ENCODE measurements at regions not wholly inside any gene's neighbourhood (a gene's known extent, or its start where the extent isn't known, plus 50 kb on each side); places are given as distances from the start of the nearest gene placed in this dataset.

- no peak overlapping the region for H3K27ac ChIP-seq (ENCODE audit: low read depth in 1 of 2, low read length in 2 of 2)
- TF ChIP-seq ATF3 (IDR thresholded peaks at IDR 0.05) (no peak), YY1 (IDR thresholded peaks at IDR 0.05) (no peak), RAD21 (IDR thresholded peaks at IDR 0.05) (no peak), ZBTB33 (IDR thresholded peaks at IDR 0.05) (no peak), JUND (IDR thresholded peaks at IDR 0.05) (no peak), RXRA (IDR thresholded peaks at IDR 0.05) (no peak)
- no peak overlapping the region for H3K4me3 ChIP-seq (ENCODE audit: low read depth in 1 of 3, low read length in 3 of 3)
- WGBS = 75% methylated on average over 1 of the region's 1 CpG
- H3K4me1 ChIP-seq (ENCODE audit: control insufficient read depth in 4 of 4, insufficient read depth in 4 of 4, low read length in 3 of 4) = peaks cover 0 to 11% (median 4%) of the 10 kb centered on the region in 4 donors
- H3K36me3 ChIP-seq (ENCODE audit: control insufficient read depth in 4 of 4, insufficient read depth in 3 of 4, low read depth in 1 of 4, low read length in 3 of 4) = no peaks in the 10 kb centered on the region
- no peak overlapping the region for H3K9ac ChIP-seq (ENCODE audit: low read depth in 1 of 2, low read length in 2 of 2)
- no peak for DNase-seq (ENCODE audit: low spot score)
- no peaks in the 10 kb centered on the region for H3K27me3 ChIP-seq (ENCODE audit: control insufficient read depth in 4 of 4, insufficient read depth in 4 of 4, low read length in 3 of 4)
- no peaks in the 10 kb centered on the region for H3K9me3 ChIP-seq (ENCODE audit: control insufficient read depth in 4 of 4, low read length in 3 of 4)
Measured at GRCh38 chr1:228941666-228942065, 206.4 kb downstream of the RHOU start.

GRCh38 chr1:228943436-228943835 is 208.2 kb downstream of the RHOU start:
- Histone ChIP-seq H3K27ac (ENCODE audit: low read depth in 1 of 2, low read length in 2 of 2) (no peak overlapping the region), H3K9ac (ENCODE audit: low read depth in 1 of 2, low read length in 2 of 2) (no peak overlapping the region), H3K27me3 (ENCODE audit: control insufficient read depth in 4 of 4, insufficient read depth in 4 of 4, low read length in 3 of 4) (no peaks in the 10 kb centered on the region), H3K9me3 (ENCODE audit: control insufficient read depth in 4 of 4, low read length in 3 of 4) (no peaks in the 10 kb centered on the region), H3K36me3 (ENCODE audit: control insufficient read depth in 4 of 4, insufficient read depth in 3 of 4, low read depth in 1 of 4, low read length in 3 of 4) (no peaks in the 10 kb centered on the region), H3K4me1 (ENCODE audit: control insufficient read depth in 4 of 4, insufficient read depth in 4 of 4, low read length in 3 of 4) (peaks cover 0 to 4% (median under 1%) of the 10 kb centered on the region in 4 donors), H3K4me3 (ENCODE audit: low read depth in 1 of 3, low read length in 3 of 3) (no peak overlapping the region)
- DNase-seq (ENCODE audit: low spot score) = no peak
- TF ChIP-seq ATF3 (IDR thresholded peaks at IDR 0.05) (no peak), ZBTB33 (IDR thresholded peaks at IDR 0.05) (no peak), JUND (IDR thresholded peaks at IDR 0.05) (no peak), HNF4G (IDR thresholded peaks at IDR 0.05) (no peak), RXRA (IDR thresholded peaks at IDR 0.05) (no peak), YY1 (IDR thresholded peaks at IDR 0.05) (no peak), MAX (IDR thresholded peaks at IDR 0.05) (no peak), NR2F2 (IDR thresholded peaks at IDR 0.05) (no peak), EGR1 (IDR thresholded peaks at IDR 0.05; ENCODE audit: low read depth in 2 of 2) (no peak), TAF1 (conservative IDR thresholded peaks at IDR 0.05) (no peak), GABPA (IDR thresholded peaks at IDR 0.05 in 1 of 2, conservative IDR thresholded peaks at IDR 0.05 in 1 of 2) (no peak), FOXA2 (IDR thresholded peaks at IDR 0.05) (no peak), FOXA1 (IDR thresholded peaks at IDR 0.05) (no peak), REST (IDR thresholded peaks at IDR 0.05) (no peak), CTCF (IDR thresholded peaks at IDR 0.05; ENCODE audit: low read depth, low read length, missing input control) (no peak), SP1 (IDR thresholded peaks at IDR 0.05) (no peak), RAD21 (IDR thresholded peaks at IDR 0.05) (no peak), HNF4A (conservative IDR thresholded peaks at IDR 0.05) (no peak)
- 96% methylated on average over 4 of the region's 4 CpGs for WGBS

Measured in liver (tissue), 8 donors.